ENCODE measurements at regions not wholly inside any gene's neighbourhood (a gene's known extent, or its start where the extent isn't known, plus 50 kb on each side); places are given as distances from the start of the nearest gene placed in this dataset.

- FAIRE-seq (no peak), DNase-seq (ENCODE audit: low spot score) (no peak), ATAC-seq (no peak)
- no TSS peak for BruUV-seq (replicated peaks)
- H3K27me3 ChIP-seq (ENCODE audit: control insufficient read depth in 1 of 2, insufficient read depth in 2 of 2, low read length in 2 of 2), result 0 out of 5 replicates have a peak, but pooled peaks cover 0 to 4% of the 10 kb centered on the region in 2 experiments
- H3K9me3 ChIP-seq (ENCODE audit: low read length), result no peaks in the 10 kb centered on the region
- H3K27ac ChIP-seq (ENCODE audit: extremely low read length, insufficient read depth, low read length), result no peak overlapping the region
- no peaks in the 10 kb centered on the region for H3K4me1 ChIP-seq (ENCODE audit: insufficient read depth, low read length)
- ChIA-PET POLR2A (no interaction called here), CTCF (ENCODE audit: low intra/inter-chr PET ratio, low total read pairs) (no interaction called here)
- H4K20me1 ChIP-seq (ENCODE audit: insufficient read depth, low read length), result no peaks in the 10 kb centered on the region
- H3K36me3 ChIP-seq (replicated peaks in 1 of 2; ENCODE audit: control insufficient read depth in 1 of 2, insufficient read depth in 2 of 2, low read length in 2 of 2), result no peaks in the 10 kb centered on the region
- H3K4me2 ChIP-seq (ENCODE audit: low read depth, low read length), result no peak overlapping the region
- intact Hi-C loops (cut with micrococcal nuclease; ENCODE audit: unreplicated experiment), result no loop called here
- TF ChIP-seq GATA4 (IDR thresholded peaks at IDR 0.05; ENCODE audit: borderline replicate concordance, low read depth) (no peak), SRSF1 (optimal IDR thresholded peaks at IDR 0.05; ENCODE audit: low read depth, low read length) (no peak), GMEB1 (CRISPR knock-in tag; IDR thresholded peaks at IDR 0.05; ENCODE audit: borderline replicate concordance) (no peak), ZNF549 (CRISPR knock-in tag; IDR thresholded peaks at IDR 0.05) (no peak), ZNF660 (CRISPR knock-in tag; IDR thresholded peaks at IDR 0.05; ENCODE audit: borderline replicate concordance, low read depth) (no peak), TCF7 (IDR thresholded peaks at IDR 0.05; ENCODE audit: low read depth) (no peak), ZNF44 (CRISPR knock-in tag; IDR thresholded peaks at IDR 0.05) (no peak), CAMTA2 (CRISPR knock-in tag; IDR thresholded peaks at IDR 0.05; ENCODE audit: borderline replicate concordance) (no peak), ZNF253 (CRISPR knock-in tag; IDR thresholded peaks at IDR 0.05; ENCODE audit: borderline replicate concordance) (no peak), CBFB (CRISPR knock-in tag; IDR thresholded peaks at IDR 0.05) (no peak), MXD3 (CRISPR knock-in tag; IDR thresholded peaks at IDR 0.05) (no peak)
- H3K79me2 ChIP-seq (ENCODE audit: insufficient read depth, low read length), result no peaks in the 10 kb centered on the region
- WGBS (ENCODE audit: low lambda C conversion rate), result 37% methylated on average over 6 of the region's 7 CpGs
- H3K4me3 ChIP-seq (replicated peaks in 1 of 3; ENCODE audit: insufficient read depth in 1 of 3, low read depth in 2 of 3, low read length in 3 of 3), result no peak overlapping the region
- no peak overlapping the region for H2AFZ ChIP-seq (ENCODE audit: low read length)
- in situ Hi-C loops (cut with HindIII; ENCODE audit: extremely low pct_ligation_motif_present, low pct_unique_long_range_greater_than_20kb), result no loop called here
- no peak overlapping the region for H3K9ac ChIP-seq (ENCODE audit: insufficient read depth, low read depth, low read length)
These were observed 340.4 kb upstream of the NCAM1 start for GRCh38 chr11:112620621-112621394.

Data from HepG2 (cell line).